NCI-H446 (cell line): ENCODE measurements at regions not wholly inside any gene's neighbourhood (a gene's known extent, or its start where the extent isn't known, plus 50 kb on each side); places are given as distances from the start of the nearest gene placed in this dataset.

Experiments
- DNase-seq, 2 experiments: peaks; one replicate each; lab custom pipeline; 2025; lab: John Stamatoyannopoulos, UW

DNA sequence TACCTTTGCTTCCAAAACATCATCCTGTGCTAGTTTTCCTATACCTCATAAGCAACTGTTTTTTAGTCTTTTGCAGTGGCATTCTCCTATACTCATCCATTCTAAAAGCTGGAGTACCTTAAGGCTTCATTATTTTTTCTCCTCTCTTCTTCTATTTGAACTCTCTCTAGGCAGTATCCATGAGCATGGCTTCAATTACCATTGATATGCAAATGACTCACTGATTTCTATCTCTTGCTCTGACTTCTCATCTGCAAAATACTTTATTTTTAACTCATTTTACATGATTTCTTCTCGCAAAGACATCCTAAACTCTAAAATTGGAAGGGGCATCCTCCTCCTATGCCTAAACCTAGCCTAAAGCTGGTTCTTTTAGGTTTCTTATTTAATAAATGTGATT lies 365.1 kb upstream of the NUDT12 start:
- DNase-seq, result no peak

- no peak for DNase-seq
These were observed 361.1 kb upstream of the NUDT12 start for GRCh38 chr5:103923616-103924168.

DNA sequence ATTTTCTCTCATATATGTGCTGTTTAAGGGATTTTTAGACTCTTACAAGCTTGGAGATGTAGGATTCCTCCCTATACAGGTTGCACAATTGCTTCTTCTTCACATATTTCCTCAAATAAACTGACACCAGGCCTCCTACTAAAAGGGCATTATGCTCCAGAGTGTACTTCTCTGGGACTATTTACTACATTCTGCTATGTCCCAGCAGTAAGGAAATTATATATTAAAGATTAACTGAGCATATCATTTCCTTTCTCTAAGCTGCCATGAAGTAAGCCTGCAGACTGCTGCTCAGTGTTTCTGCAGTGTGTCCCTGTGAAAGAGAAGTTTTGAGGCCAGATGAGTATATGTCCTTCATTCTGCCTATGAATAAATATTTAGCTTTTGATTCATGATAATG lies 356.9 kb upstream of the NUDT12 start:
- DNase-seq, result no peak

DNA sequence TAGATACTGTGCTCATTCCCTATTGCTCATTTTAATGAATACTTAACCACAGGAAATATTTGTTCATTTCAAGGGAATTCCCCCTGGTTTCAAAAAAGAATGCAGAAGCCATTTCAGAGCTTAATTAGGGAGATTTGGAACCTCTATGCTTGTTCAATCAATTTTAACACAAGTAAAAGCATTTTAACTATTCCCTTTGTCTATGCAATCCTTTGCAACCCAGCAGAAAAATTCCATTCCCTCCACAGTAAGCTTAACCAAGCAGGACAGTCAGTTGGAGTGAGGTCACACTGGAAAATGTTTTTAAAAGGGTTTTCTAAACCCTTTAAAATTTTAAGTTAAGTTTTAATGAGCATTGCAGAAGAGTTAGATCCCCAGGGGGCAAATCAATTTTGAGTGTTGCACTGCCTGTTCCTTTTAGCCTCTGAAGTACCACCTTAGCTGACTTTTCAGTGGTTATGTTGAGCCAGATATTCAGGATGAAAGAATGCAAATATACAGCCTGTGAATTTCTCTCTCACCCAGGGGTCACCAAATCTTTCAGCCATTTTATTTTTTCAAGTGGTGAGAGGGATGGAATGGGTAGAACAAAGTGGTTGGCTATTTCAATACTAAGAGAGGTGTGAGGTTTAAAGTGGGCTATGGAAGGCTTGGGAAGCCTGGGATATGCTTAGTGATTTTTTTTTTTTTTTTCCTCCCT lies 356.2 kb upstream of the NUDT12 start:
- DNase-seq, result no peak

DNA sequence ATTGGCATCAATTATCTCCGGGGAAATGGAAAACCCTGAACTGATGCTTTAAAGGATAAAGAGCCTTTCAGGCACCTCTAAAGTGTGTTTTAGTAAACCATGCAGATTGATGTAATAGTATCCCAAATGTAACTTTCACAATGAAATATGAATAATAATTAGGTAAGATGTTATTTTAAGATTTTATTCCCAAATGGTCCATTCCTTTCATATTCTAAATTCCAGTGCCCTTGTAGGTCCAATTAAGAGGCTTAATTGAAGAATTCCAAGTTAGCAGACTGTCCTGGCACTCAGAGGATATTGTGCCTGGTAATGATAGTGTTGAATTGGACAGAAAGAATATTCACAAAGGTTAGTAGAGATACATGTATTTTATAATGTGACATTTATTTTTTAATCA lies 352.5 kb upstream of the NUDT12 start:
- DNase-seq, result no peak

- no peak for DNase-seq
These were observed 348.2 kb upstream of the NUDT12 start for GRCh38 chr5:103910786-103911185.

- no peak for DNase-seq
These were observed 347.4 kb upstream of the NUDT12 start for GRCh38 chr5:103910011-103910410.

DNA sequence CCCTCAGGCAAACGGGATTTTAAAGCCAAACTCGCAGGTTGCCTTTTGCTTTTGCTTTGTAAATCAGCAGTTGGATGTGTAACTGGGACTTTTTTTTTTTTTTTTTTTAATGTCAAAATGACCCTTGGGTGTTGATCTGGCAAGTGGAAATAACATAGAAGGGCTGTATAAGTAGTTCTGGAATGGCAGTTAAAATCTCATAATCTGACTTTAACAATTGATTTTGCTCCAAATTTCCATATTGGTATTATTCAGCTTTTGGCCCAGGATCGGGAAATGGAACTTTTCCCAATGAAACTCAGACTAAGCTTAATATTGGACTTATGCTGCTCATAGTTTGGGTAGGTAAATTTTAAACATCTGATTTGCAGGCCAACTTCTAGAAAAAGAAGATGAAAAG lies 346.8 kb upstream of the NUDT12 start:
- DNase-seq, result no peak

- no peak for DNase-seq
These were observed 345.9 kb upstream of the NUDT12 start for GRCh38 chr5:103908336-103909080.

- DNase-seq, result no peak
These were observed 344.4 kb upstream of the NUDT12 start for GRCh38 chr5:103907001-103907400.

- DNase-seq, result no peak
These were observed 342.1 kb upstream of the NUDT12 start for GRCh38 chr5:103904651-103905050.

DNA sequence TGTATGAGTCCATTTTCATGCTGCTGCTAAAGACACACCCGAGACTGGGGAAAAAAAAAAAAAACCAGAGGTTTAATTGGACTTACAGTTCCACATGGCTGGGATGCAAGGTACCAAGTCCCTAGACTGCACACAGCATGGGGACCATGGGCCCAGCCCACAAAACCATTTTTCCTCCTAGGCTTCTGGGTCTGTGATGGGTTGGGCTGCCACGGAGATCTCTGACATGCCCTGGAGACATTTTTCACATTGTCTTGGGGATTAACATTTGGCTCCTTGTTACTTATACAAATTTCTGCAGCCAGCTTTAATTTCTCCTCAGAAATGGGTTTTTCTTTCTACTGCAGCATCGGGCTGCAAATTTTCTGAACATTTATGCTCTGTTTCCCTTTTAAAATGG lies 340.3 kb upstream of the NUDT12 start:
- no peak for DNase-seq

DNA sequence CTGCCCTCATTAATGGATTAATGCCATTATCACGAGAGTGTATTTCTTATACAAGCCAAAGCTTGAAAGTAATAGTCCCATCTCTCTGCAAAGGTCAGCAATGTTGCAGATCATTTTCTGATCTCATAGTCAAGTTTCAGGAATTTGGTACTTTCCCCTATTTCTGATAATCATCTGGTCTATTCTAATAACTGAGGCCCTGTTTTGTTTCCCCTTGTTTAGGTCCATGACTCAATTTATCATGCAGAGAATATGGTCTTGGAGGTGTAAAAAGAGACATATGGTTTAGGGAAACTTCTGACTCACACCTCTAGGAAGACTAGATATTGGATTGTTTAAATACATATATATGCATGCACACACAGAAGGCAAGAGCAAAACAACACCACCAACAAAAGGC lies 339.3 kb upstream of the NUDT12 start:
- DNase-seq, result no peak

- no peak for DNase-seq
These were observed 334.0 kb upstream of the NUDT12 start for GRCh38 chr5:103896593-103896992.

GRCh38 chr5:103895738-103896137 lies 333.1 kb upstream of the NUDT12 start:
- no peak for DNase-seq

- DNase-seq, result no peak
These were observed 332.3 kb upstream of the NUDT12 start for GRCh38 chr5:103894882-103895281.

DNA sequence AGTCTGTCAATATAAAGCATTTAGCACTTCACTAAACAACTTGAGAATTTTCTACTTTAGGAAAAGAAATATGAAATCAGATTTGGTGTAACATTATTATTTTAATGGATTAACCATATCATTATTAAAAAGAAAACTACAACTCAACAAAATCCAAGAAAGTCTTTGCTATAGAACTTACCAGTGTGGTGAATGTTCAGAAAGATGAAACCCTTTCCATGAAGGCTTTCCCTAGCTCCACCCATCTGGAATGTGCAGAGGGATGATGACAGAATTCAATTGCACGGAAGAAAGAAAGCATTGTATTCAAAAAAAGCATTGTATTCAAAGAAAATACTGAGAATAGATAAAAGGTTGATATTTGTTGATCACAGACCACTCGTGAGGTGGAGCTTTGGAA lies 328.6 kb upstream of the NUDT12 start:
- DNase-seq, result no peak

DNA sequence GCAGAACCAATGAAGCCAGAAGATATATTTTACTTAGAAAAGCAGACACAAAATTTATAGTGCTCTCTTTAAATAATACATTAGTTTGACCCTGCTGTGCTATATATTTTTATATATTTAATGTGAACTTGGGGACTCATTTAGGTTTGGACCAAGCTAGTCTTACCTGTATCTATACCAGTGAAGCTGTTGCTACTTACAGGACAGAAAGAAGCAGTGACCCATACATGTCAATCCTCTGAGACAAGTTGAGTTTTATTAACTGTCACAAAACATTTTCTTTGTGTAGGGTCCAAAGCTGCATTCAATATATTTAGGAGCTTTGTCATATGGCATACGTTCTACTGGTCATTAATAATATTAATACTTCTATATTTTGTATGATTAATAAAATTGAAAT lies 327.7 kb upstream of the NUDT12 start:
- no peak for DNase-seq

DNA sequence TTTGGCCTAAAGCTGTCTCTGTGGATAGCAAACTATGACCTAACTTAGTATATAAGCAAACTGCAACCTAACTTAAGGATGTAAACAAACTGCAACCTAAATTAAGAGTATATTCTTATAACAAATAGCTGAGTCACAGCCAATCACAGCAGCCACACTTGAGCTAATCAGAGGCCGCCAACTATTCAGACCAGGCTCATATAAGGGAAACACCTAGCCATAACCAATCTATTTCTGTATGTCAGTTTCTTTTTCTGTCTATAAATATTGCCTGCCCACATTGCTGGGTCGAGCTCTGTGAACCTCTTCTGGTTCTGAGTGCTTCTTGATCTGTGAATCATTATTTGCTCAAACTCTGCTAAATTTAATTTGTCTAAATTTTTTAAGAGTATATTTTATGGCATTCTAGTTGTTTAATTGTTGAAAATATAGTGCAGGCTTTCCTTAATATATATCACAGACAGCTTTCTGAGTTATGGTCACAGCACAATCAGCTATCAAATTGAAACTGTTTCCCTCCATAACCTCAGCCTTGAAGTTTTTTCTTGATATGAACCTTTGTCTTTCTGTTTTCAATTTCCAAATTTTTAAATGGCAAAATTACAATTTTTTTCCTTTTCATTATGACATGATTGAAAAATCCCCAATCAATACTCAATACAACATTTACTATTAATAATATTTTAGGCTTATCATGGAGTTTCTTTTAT lies 327.1 kb upstream of the NUDT12 start:
- DNase-seq, result no peak

DNA sequence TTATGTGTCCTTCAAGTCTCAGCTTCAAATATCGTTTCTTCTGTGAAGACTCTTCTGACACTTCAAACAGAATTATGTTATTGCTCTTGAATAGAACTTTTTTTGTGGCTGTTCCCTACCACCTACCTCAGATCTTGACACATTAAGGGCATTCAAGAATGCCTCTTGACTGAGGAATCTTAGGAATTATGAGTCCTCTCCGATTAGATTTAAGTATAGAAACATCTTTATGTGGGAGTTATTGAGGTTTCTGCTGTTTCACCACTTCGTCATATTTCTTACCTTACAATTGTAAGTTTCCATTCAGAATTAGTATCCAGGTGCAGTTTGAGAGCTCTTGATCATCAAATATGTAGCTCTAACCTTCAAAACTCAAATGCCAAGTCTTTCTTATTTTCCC lies 324.2 kb upstream of the NUDT12 start:
- DNase-seq, result no peak

- DNase-seq, result no peak
These were observed 320.6 kb upstream of the NUDT12 start for GRCh38 chr5:103883143-103883542.

DNA sequence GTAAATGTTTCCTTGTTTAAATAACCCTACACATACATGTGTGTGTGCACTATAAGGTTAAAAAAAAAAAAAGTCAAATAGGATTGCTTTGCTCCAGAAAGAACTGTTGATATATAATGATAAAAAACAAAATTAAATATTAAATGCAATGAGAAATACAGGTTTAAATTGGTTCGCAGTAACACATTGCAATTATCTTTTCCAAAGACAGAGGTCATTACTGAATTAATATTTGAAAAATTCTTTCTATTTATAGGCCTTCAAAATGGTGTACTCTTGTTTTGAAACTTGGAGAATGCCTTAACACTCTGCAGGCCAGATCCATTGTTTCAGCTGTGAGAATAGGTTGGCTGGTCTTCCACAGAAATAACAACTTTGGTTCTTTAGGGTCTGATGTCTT lies 319.0 kb upstream of the NUDT12 start:
- no peak for DNase-seq
